Uterus (tissue), 3 donors: ENCODE measurements at regions not wholly inside any gene's neighbourhood (a gene's known extent, or its start where the extent isn't known, plus 50 kb on each side); places are given as distances from the start of the nearest gene placed in this dataset. TPM values are rescaled to one million over a fixed set of nuclear protein-coding genes. Genes with fewer than 3 reads are reported as not detected.

Experiments used
- DNase-seq, 2 donors: peaks; one replicate each; pipeline ENCODE4 v3.0.0-alpha.2; 2019 to 2020
- H3K27ac ChIP-seq, 2 donors: fragments of 200-600 bp; sonication (generic); 1 replicate in 1 of 2; 2 replicates in 1 of 2; pipeline ENCODE4 v1.5.1; 2016 to 2018
- H3K27me3 ChIP-seq, 2 donors: fragments of 200-600 bp; sonication (generic); one replicate each; pipeline ENCODE4 v1.5.1; 2018 to 2019; ENCODE audit warnings: control low read depth in 1 of 2
- H3K36me3 ChIP-seq, 2 donors: fragments of 200-600 bp; sonication (generic); one replicate each; pipeline ENCODE4 v1.5.1; 2019; ENCODE audit warnings: control low read depth in 1 of 2
- H3K4me1 ChIP-seq, 2 donors: fragments of 200-600 bp; sonication (generic); one replicate each; pipeline ENCODE4 v1.5.1; 2018 to 2019; ENCODE audit warnings: control low read depth in 1 of 2
- H3K4me3 ChIP-seq, 2 donors: fragments of 200-600 bp; sonication (generic); 1 replicate in 1 of 2; 2 replicates in 1 of 2; pipeline ENCODE4 v1.5.1; 2018 to 2019; ENCODE audit warnings: mild to moderate bottlenecking in 1 of 2
- H3K9me3 ChIP-seq, 2 donors: fragments of 200-600 bp; sonication (generic); one replicate each; pipeline ENCODE4 v1.5.1; 2019; ENCODE audit warnings: control low read depth in 1 of 2
- POLR2A ChIP-seq, 2 donors: fragments of 450-650 bp; IDR thresholded peaks; one replicate each; pipeline ENCODE4 v1.6.1; 2016; ENCODE audit warnings: antibody characterized with exemption in 2 of 2, mild to moderate bottlenecking in 1 of 2, moderate library complexity in 1 of 2
- intact Hi-C: fragments of 100-400 bp; cut with DNase I; formaldehyde crosslinking; loops from one replicate; pipeline ENCODE4 v1.15.1; 2023; ENCODE audit warnings: low total_unique reads
- small RNA-seq: library from RNA; depleted of rRNA; stranded (forward); fragments of <200 nt; gene quantifications from one replicate; pipeline ENCODE3, GENCODE V24; 2016
- TF ChIP-seq, protein P1 (sequence below), 4 experiments: fragments of 200-600 bp in 2 of 4; fragments of 450-650 bp in 2 of 4; sonication (generic) in 2 of 4; IDR thresholded peaks; one replicate each; pipeline ENCODE4 v1.5.1; 2016 to 2019; ENCODE audit warnings: antibody characterized with exemption in 4 of 4, mild to moderate bottlenecking in 2 of 4, moderate library complexity in 1 of 4
- donor health status: DM: yes; HTN: yes; CAD: no.

- H3K4me3 ChIP-seq, result no peak overlapping the region
- peaks cover 0 to 9% of the 10 kb centered on the region in 2 donors for H3K9me3 ChIP-seq
- TF ChIP-seq POLR2A (IDR thresholded peaks at IDR 0.05), result no peak
- TF ChIP-seq, protein P1, sequence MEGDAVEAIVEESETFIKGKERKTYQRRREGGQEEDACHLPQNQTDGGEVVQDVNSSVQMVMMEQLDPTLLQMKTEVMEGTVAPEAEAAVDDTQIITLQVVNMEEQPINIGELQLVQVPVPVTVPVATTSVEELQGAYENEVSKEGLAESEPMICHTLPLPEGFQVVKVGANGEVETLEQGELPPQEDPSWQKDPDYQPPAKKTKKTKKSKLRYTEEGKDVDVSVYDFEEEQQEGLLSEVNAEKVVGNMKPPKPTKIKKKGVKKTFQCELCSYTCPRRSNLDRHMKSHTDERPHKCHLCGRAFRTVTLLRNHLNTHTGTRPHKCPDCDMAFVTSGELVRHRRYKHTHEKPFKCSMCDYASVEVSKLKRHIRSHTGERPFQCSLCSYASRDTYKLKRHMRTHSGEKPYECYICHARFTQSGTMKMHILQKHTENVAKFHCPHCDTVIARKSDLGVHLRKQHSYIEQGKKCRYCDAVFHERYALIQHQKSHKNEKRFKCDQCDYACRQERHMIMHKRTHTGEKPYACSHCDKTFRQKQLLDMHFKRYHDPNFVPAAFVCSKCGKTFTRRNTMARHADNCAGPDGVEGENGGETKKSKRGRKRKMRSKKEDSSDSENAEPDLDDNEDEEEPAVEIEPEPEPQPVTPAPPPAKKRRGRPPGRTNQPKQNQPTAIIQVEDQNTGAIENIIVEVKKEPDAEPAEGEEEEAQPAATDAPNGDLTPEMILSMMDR (IDR thresholded peaks at IDR 0.05), result no peak
- no peaks in the 10 kb centered on the region for H3K36me3 ChIP-seq
- no peak for DNase-seq
- H3K27ac ChIP-seq, result no peak overlapping the region
- H3K4me1 ChIP-seq, result no peaks in the 10 kb centered on the region
- intact Hi-C loops, result no loop called here
- H3K27me3 ChIP-seq, result no peaks in the 10 kb centered on the region
Measured at GRCh38 chr10:42113158-42113450, 525.3 kb downstream of the ZNF33B start.

- intact Hi-C loops, result no loop called here
- H3K36me3 ChIP-seq, result no peaks in the 10 kb centered on the region
- DNase-seq, result no peak
- H3K9me3 ChIP-seq, result peaks cover 0 to 9% of the 10 kb centered on the region in 2 donors
- no peak overlapping the region for H3K27ac ChIP-seq
- H3K27me3 ChIP-seq, result no peaks in the 10 kb centered on the region
- H3K4me1 ChIP-seq, result no peaks in the 10 kb centered on the region
- TF ChIP-seq, protein P1 (IDR thresholded peaks at IDR 0.05), result no peak
- TF ChIP-seq POLR2A (IDR thresholded peaks at IDR 0.05), result no peak
- H3K4me3 ChIP-seq, result no peak overlapping the region
Measured at GRCh38 chr10:42112331-42113157, 525.8 kb downstream of the ZNF33B start.

- TF ChIP-seq, protein P1 (IDR thresholded peaks at IDR 0.05), result no peak
- TF ChIP-seq POLR2A (IDR thresholded peaks at IDR 0.05), result no peak
- intact Hi-C loops, result no loop called here
- DNase-seq, result no peak
- H3K4me3 ChIP-seq, result no peak overlapping the region
- H3K27ac ChIP-seq, result no peak overlapping the region
- no peaks in the 10 kb centered on the region for H3K36me3 ChIP-seq
- no peaks in the 10 kb centered on the region for H3K4me1 ChIP-seq
- peaks cover 0 to 9% of the 10 kb centered on the region in 2 donors for H3K9me3 ChIP-seq
- no peaks in the 10 kb centered on the region for H3K27me3 ChIP-seq
Measured at GRCh38 chr10:42111661-42112330, 526.6 kb downstream of the ZNF33B start.

DNA sequence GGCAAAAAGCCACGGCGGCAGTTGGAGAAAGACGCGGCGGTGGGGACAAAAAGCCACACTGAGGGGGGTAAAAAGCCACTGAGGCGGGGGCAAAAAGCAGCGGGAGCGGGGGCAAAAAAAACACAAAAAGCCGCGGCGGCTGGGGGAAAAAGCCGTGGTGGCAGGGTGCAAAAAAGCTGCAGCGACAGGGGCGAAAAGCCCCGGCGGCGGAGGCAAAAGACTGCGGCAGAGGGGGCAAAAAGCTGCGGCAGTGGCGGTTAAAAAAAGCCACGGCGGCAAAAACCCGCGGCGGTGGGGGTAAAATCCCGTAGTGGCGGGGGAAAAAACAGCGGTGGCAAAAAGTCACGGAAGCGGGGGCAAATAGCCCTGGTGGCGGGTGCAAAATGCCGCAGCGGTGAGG lies 527.3 kb downstream of the ZNF33B start:
- intact Hi-C loops, result no loop called here
- peaks cover 0 to 9% of the 10 kb centered on the region in 2 donors for H3K9me3 ChIP-seq
- H3K27me3 ChIP-seq, result no peaks in the 10 kb centered on the region
- H3K27ac ChIP-seq, result no peak overlapping the region
- H3K36me3 ChIP-seq, result no peaks in the 10 kb centered on the region
- no peak overlapping the region for H3K4me3 ChIP-seq
- no peaks in the 10 kb centered on the region for H3K4me1 ChIP-seq
- no peak for TF ChIP-seq POLR2A (IDR thresholded peaks at IDR 0.05)
- TF ChIP-seq, protein P1 (IDR thresholded peaks at IDR 0.05), result no peak
- no peak for DNase-seq

Small RNAs in the stretch of these regions (small RNA-seq; reads per million reads assigned to genes)
- not detected for gene KSR1P1
